ENCODE measurements at regions not wholly inside any gene's neighbourhood (a gene's known extent, or its start where the extent isn't known, plus 50 kb on each side); places are given as distances from the start of the nearest gene placed in this dataset.

GRCh38 chr9:87216036-87216435 is 268.7 kb upstream of the GAS1 start:
- no peak overlapping the region for H3K9ac ChIP-seq (ENCODE audit: low read length)

GRCh38 chr9:87216897-87217455 is 269.7 kb upstream of the GAS1 start:
- no peaks in the 10 kb centered on the region for H4K20me1 ChIP-seq (ENCODE audit: insufficient read depth, low read depth, low read length)
- no peaks in the 10 kb centered on the region for H3K9me2 ChIP-seq (replicated peaks; ENCODE audit: insufficient read depth, low read length)
- H2AFZ ChIP-seq (ENCODE audit: low read length): no peak overlapping the region
- H3K4me2 ChIP-seq (ENCODE audit: low read depth, low read length, poor library complexity, severe bottlenecking): no peak overlapping the region
- no peak overlapping the region for H3K9ac ChIP-seq (ENCODE audit: low read length)
- H3K9me3 ChIP-seq (ENCODE audit: low read length): no peaks in the 10 kb centered on the region
- H3K4me3 ChIP-seq (ENCODE audit: low read length): no peak overlapping the region
- H3K27me3 ChIP-seq (ENCODE audit: low read length): no peaks in the 10 kb centered on the region
- H3K4me1 ChIP-seq (ENCODE audit: low read length): no peaks in the 10 kb centered on the region
- no peaks in the 10 kb centered on the region for H3K36me3 ChIP-seq (ENCODE audit: insufficient read depth, low read length)
- DNase-seq: no peak
- no peak overlapping the region for H3K27ac ChIP-seq (ENCODE audit: low read length)
- H3K79me2 ChIP-seq (ENCODE audit: low read length): no peaks in the 10 kb centered on the region

More at GRCh38 chr9:87216036-87216435, 268.7 kb upstream of the GAS1 start:
- no peak for DNase-seq
- Histone ChIP-seq H3K9me2 (replicated peaks; ENCODE audit: insufficient read depth, low read length) (no peaks in the 10 kb centered on the region), H3K4me3 (ENCODE audit: low read length) (no peak overlapping the region), H2AFZ (ENCODE audit: low read length) (no peak overlapping the region), H3K4me1 (ENCODE audit: low read length) (no peaks in the 10 kb centered on the region), H4K20me1 (ENCODE audit: insufficient read depth, low read depth, low read length) (no peaks in the 10 kb centered on the region), H3K79me2 (ENCODE audit: low read length) (no peaks in the 10 kb centered on the region), H3K9me3 (ENCODE audit: low read length) (no peaks in the 10 kb centered on the region), H3K36me3 (ENCODE audit: insufficient read depth, low read length) (no peaks in the 10 kb centered on the region), H3K27me3 (ENCODE audit: low read length) (no peaks in the 10 kb centered on the region), H3K27ac (ENCODE audit: low read length) (no peak overlapping the region), H3K4me2 (ENCODE audit: low read depth, low read length, poor library complexity, severe bottlenecking) (no peak overlapping the region)

GRCh38 chr9:87223392-87224246 is 274.0 kb upstream of the DAPK1 start:
- Histone ChIP-seq H3K4me2 (ENCODE audit: low read depth, low read length, poor library complexity, severe bottlenecking) (no peak overlapping the region), H3K27ac (ENCODE audit: low read length) (no peak overlapping the region), H3K27me3 (ENCODE audit: low read length) (no peaks in the 10 kb centered on the region)

GRCh38 chr9:87226896-87227295 is 270.8 kb upstream of the DAPK1 start:
- Histone ChIP-seq H3K27me3 (ENCODE audit: low read length) (no peaks in the 10 kb centered on the region), H3K79me2 (ENCODE audit: low read length) (no peaks in the 10 kb centered on the region), H3K4me2 (ENCODE audit: low read depth, low read length, poor library complexity, severe bottlenecking) (no peak overlapping the region), H3K9me2 (replicated peaks; ENCODE audit: insufficient read depth, low read length) (no peaks in the 10 kb centered on the region), H3K4me3 (ENCODE audit: low read length) (no peak overlapping the region), H3K9ac (ENCODE audit: low read length) (no peak overlapping the region), H2AFZ (ENCODE audit: low read length) (no peak overlapping the region), H3K4me1 (ENCODE audit: low read length) (no peaks in the 10 kb centered on the region), H3K9me3 (ENCODE audit: low read length) (no peaks in the 10 kb centered on the region), H3K36me3 (ENCODE audit: insufficient read depth, low read length) (no peaks in the 10 kb centered on the region), H3K27ac (ENCODE audit: low read length) (no peak overlapping the region), H4K20me1 (ENCODE audit: insufficient read depth, low read depth, low read length) (no peaks in the 10 kb centered on the region)
- no peak for DNase-seq

More at GRCh38 chr9:87223392-87224246, 274.0 kb upstream of the DAPK1 start:
- Histone ChIP-seq H3K9me3 (ENCODE audit: low read length) (no peaks in the 10 kb centered on the region), H3K36me3 (ENCODE audit: insufficient read depth, low read length) (no peaks in the 10 kb centered on the region), H3K79me2 (ENCODE audit: low read length) (no peaks in the 10 kb centered on the region), H3K9me2 (replicated peaks; ENCODE audit: insufficient read depth, low read length) (no peaks in the 10 kb centered on the region), H2AFZ (ENCODE audit: low read length) (no peak overlapping the region), H3K4me3 (ENCODE audit: low read length) (no peak overlapping the region), H4K20me1 (ENCODE audit: insufficient read depth, low read depth, low read length) (no peaks in the 10 kb centered on the region), H3K9ac (ENCODE audit: low read length) (no peak overlapping the region), H3K4me1 (ENCODE audit: low read length) (no peaks in the 10 kb centered on the region)
- no peak for DNase-seq

- H3K36me3 ChIP-seq (ENCODE audit: insufficient read depth, low read length): no peaks in the 10 kb centered on the region
- no peaks in the 10 kb centered on the region for H4K20me1 ChIP-seq (ENCODE audit: insufficient read depth, low read depth, low read length)
- no peaks in the 10 kb centered on the region for H3K79me2 ChIP-seq (ENCODE audit: low read length)
- no peak overlapping the region for H3K27ac ChIP-seq (ENCODE audit: low read length)
- H3K9me2 ChIP-seq (replicated peaks; ENCODE audit: insufficient read depth, low read length): no peaks in the 10 kb centered on the region
- no peaks in the 10 kb centered on the region for H3K4me1 ChIP-seq (ENCODE audit: low read length)
- no peak overlapping the region for H3K4me3 ChIP-seq (ENCODE audit: low read length)
- no peaks in the 10 kb centered on the region for H3K9me3 ChIP-seq (ENCODE audit: low read length)
- no peak overlapping the region for H3K9ac ChIP-seq (ENCODE audit: low read length)
- no peak overlapping the region for H3K4me2 ChIP-seq (ENCODE audit: low read depth, low read length, poor library complexity, severe bottlenecking)
- no peak for DNase-seq
- no peaks in the 10 kb centered on the region for H3K27me3 ChIP-seq (ENCODE audit: low read length)
- H2AFZ ChIP-seq (ENCODE audit: low read length): no peak overlapping the region
These were observed 270.2 kb upstream of the DAPK1 start for GRCh38 chr9:87227456-87227855.

- H3K36me3 ChIP-seq (ENCODE audit: insufficient read depth, low read length): no peaks in the 10 kb centered on the region
- no peaks in the 10 kb centered on the region for H3K27me3 ChIP-seq (ENCODE audit: low read length)
- H3K9me2 ChIP-seq (replicated peaks; ENCODE audit: insufficient read depth, low read length): no peaks in the 10 kb centered on the region
- H3K79me2 ChIP-seq (ENCODE audit: low read length): no peaks in the 10 kb centered on the region
- H4K20me1 ChIP-seq (ENCODE audit: insufficient read depth, low read depth, low read length): no peaks in the 10 kb centered on the region
- H2AFZ ChIP-seq (ENCODE audit: low read length): no peak overlapping the region
- H3K4me2 ChIP-seq (ENCODE audit: low read depth, low read length, poor library complexity, severe bottlenecking): no peak overlapping the region
- no peak for DNase-seq
- H3K27ac ChIP-seq (ENCODE audit: low read length): no peak overlapping the region
- no peaks in the 10 kb centered on the region for H3K9me3 ChIP-seq (ENCODE audit: low read length)
- no peaks in the 10 kb centered on the region for H3K4me1 ChIP-seq (ENCODE audit: low read length)
- no peak overlapping the region for H3K9ac ChIP-seq (ENCODE audit: low read length)
- H3K4me3 ChIP-seq (ENCODE audit: low read length): no peak overlapping the region
These were observed 268.6 kb upstream of the DAPK1 start for GRCh38 chr9:87229108-87229507.

GRCh38 chr9:87233431-87233830 is 264.2 kb upstream of the DAPK1 start:
- Histone ChIP-seq H3K9me2 (replicated peaks; ENCODE audit: insufficient read depth, low read length) (no peaks in the 10 kb centered on the region), H3K4me2 (ENCODE audit: low read depth, low read length, poor library complexity, severe bottlenecking) (no peak overlapping the region), H3K79me2 (ENCODE audit: low read length) (no peaks in the 10 kb centered on the region), H2AFZ (ENCODE audit: low read length) (no peak overlapping the region), H4K20me1 (ENCODE audit: insufficient read depth, low read depth, low read length) (no peaks in the 10 kb centered on the region), H3K27me3 (ENCODE audit: low read length) (no peaks in the 10 kb centered on the region), H3K4me1 (ENCODE audit: low read length) (no peaks in the 10 kb centered on the region), H3K36me3 (ENCODE audit: insufficient read depth, low read length) (no peaks in the 10 kb centered on the region), H3K4me3 (ENCODE audit: low read length) (no peak overlapping the region), H3K9me3 (ENCODE audit: low read length) (no peaks in the 10 kb centered on the region), H3K27ac (ENCODE audit: low read length) (no peak overlapping the region), H3K9ac (ENCODE audit: low read length) (no peak overlapping the region)
- no peak for DNase-seq

- H2AFZ ChIP-seq (ENCODE audit: low read length): no peak overlapping the region
- H3K9me3 ChIP-seq (ENCODE audit: low read length): no peaks in the 10 kb centered on the region
- no peak overlapping the region for H3K4me3 ChIP-seq (ENCODE audit: low read length)
- H3K4me1 ChIP-seq (ENCODE audit: low read length): no peaks in the 10 kb centered on the region
- no peak overlapping the region for H3K27ac ChIP-seq (ENCODE audit: low read length)
- no peaks in the 10 kb centered on the region for H3K9me2 ChIP-seq (replicated peaks; ENCODE audit: insufficient read depth, low read length)
- H4K20me1 ChIP-seq (ENCODE audit: insufficient read depth, low read depth, low read length): no peaks in the 10 kb centered on the region
- no peaks in the 10 kb centered on the region for H3K79me2 ChIP-seq (ENCODE audit: low read length)
- H3K27me3 ChIP-seq (ENCODE audit: low read length): no peaks in the 10 kb centered on the region
- no peak overlapping the region for H3K4me2 ChIP-seq (ENCODE audit: low read depth, low read length, poor library complexity, severe bottlenecking)
- H3K36me3 ChIP-seq (ENCODE audit: insufficient read depth, low read length): no peaks in the 10 kb centered on the region
- no peak for DNase-seq
- no peak overlapping the region for H3K9ac ChIP-seq (ENCODE audit: low read length)
These were observed 263.7 kb upstream of the DAPK1 start for GRCh38 chr9:87233899-87234455.

Measured in Karpas-422 (cell line).